KBM-7 (cell line): ENCODE measurements at regions not wholly inside any gene's neighbourhood (a gene's known extent, or its start where the extent isn't known, plus 50 kb on each side); places are given as distances from the start of the nearest gene placed in this dataset.
"Not testable (repeated sequence)": the region's sequence is repeated elsewhere in the genome, so short reads cannot be mapped to it uniquely, and the experiment has no call there.

Source experiments
- DNase-seq: peaks from one replicate; pipeline ENCODE4 v3.0.0-alpha.2; 2015
- in situ Hi-C: fragments of 300-500 bp; cut with MboI; formaldehyde crosslinking; loops from 2 replicates; pipeline ENCODE4 v1.14.3; 2020; ENCODE audit warnings: low sequenced_read_pairs, low pct_unique_long_range_greater_than_20kb, mixed read lengths

GRCh38 chr11:42947405-42947804 is 364.4 kb upstream of the API5 start:
- no peak for DNase-seq
- in situ Hi-C loops, result no loop called here

DNA sequence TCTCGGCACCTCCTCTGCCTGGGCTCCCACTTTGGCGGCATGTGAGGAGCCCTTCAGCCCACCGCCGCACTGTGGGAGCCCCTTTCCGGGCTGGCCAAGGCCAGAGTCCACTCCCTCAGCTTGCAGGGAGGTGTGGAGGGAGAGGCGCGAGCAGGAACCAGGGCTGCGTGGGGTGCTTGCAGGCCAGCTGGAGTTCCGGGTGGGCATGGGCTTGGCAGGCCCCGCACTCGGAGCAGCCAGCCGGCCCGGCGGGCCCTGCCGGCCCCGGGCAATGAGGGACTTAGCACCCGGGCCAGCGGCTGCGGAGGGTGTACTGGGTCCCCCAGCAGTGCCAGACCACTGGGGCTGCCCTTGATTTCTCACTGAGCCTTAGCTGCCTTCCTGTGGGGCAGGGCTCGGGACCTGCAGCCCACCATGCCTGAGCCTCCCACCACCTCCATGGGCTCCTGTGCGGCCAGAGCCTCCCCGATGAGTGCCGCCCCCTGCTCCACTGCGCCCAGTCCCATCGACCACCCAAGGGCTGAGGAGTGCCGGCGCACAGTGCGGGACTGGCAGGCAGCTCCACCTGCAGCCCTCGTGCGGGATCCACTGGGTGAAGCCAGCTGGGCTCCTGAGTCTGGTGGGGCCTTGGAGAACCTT is 361.9 kb upstream of the API5 start:
- DNase-seq, in situ Hi-C loops: not testable (repeated sequence)

DNA sequence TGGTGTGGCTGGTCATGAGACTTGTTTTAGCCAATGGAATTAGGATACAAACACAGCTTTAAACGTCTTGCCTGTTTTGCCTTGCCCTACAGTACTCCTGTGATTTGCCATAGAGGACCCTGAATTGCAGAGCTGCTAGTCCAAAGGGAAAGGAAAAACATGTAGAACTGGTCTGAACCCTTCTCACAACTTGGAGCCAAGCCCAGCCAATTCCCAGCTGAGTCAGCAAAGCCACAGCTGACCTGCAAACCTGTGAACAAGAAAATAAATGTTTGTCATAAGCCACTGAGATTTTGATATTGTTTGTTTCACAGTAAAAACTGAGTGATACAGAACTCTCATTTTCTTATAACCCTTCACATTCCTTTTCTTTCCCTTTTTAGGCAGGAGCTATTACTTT is 360.5 kb upstream of the API5 start:
- no peak for DNase-seq
- in situ Hi-C loops, result no loop called here

DNA sequence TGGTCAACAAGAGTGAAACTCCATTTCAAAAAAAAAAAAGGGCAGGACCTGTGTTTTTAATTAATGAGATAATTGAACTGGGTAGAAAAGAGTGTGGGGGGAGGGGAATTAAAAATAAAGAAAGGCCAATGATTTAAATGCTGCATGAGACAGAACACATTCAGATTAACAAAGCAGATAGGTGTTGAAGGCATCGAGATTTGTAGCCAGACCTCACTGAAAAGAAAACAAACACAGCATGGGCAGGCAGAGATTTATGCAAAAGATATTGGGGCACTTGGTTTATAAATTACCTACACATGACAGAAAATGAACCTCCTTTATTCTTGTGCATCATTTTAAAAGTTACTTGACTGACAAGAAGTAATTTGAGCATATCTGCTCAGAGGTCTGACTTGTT is 354.0 kb upstream of the API5 start:
- in situ Hi-C loops, result no loop called here

DNA sequence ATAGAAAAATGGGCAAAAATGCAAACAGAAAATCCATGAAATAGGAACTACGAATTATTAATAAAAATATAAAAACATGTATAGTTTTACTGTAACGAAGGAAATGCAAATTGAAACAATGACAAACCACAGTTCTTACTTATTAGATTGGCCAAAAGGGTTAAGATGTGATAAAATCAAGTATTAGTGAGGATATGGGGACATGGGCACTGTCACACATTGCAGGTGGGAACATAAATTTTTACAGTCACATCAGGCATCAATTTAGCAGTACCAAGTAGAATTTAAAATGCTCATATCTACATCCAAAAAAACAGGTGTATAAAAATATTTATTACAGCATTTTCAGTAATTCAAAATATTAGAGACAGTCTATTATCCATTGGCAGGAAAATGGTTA is 353.2 kb upstream of the API5 start:
- in situ Hi-C loops, result no loop called here
- no peak for DNase-seq

More for the DNA sequence above, 354.0 kb upstream of the API5 start:
- DNase-seq, result no peak

DNA sequence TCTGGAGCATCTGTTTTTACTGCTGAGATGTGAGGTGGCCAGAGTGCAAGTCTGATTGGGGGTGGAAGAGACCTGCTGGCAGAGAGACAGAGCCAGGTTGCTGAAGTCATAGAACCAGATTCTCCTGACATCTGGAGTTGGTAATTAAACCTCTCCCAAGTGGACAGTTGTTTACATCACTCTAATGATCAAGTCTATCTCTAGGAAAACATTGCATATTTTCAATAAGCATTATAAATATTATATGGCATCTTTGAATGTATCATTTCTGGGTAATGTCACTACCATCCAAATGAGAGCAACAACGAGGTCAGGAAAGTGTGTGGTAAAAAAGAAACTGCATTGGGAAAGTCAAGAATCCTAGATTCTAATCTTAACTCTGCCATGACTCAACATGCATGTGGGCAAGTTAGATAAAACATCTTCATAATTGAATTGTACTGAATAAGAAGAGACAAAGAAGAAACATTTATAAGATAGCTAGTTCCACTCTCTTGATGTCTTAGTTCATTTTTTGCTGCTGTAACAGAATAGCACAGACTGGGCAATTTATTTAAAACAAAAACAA is 351.2 kb upstream of the API5 start:
- in situ Hi-C loops, result no loop called here
- DNase-seq, result no peak

GRCh38 chr11:42967653-42968052 is 344.1 kb upstream of the API5 start:
- in situ Hi-C loops, result no loop called here
- no peak for DNase-seq

DNA sequence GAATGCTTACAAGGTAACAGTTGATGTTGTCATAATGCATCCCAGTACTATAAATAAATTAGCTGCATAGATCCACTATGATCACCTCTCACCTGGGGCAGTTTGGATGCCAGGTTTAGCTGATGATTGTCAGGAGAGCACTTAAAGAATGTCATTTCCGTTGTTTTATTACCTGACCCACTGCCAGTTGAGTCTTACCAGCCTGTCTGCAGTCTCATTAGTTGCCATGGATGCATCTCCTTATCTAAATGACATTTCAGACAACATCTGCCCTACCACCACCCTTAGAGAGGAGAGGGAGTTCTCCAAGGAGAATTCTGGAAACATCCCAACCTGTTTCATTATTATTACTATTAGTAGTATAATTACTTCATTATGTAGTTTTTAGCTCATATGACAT is 339.1 kb upstream of the API5 start:
- DNase-seq, result no peak
- in situ Hi-C loops, result no loop called here

DNA sequence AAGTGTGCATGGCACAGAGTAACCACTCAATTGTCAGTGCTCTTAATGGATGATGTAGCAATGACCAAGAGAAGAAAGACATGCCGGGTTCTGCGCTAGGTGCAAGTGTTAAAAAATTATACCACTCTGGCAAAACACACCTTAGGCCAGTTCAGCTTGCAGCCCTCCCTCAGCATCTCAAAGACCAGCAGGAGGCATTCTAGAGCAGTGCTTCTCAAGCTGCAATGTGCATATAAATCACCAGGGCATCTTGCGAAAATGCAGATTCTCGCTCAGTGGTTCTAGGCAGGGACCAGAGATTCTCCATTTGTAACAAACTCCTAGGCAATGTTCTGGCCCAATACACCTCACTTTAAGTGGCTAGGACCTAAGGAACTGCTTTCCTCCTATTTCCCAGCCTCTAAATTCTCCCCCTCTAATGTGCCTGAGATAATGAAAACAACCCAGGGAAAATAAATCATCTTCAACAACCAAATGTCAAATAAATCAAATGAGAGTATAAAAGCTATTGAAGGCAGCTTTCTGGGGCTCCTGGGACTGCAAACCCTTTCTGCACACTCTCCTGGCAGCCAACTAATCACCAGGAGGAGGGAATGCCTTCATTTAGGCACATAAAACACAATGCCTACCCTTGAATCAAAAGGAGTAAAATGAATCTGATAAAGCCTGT is 337.2 kb upstream of the API5 start:
- in situ Hi-C loops, result no loop called here
- DNase-seq, result no peak

DNA sequence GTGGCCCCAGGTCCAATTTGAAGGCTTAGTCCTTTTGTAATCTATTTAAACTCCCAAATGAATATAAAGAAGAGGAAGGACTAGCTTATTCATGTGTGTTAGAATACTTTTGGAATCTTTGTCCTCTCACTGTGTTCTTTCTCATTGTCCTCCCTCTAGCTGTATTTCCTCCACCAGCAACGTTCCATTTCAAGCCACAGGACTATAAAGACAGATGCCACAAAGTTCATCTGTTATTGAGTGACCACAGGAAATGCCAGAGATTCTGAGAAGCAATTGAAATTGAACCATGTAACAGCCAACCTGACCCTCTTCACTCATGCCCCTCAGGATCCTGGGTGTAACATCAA is 336.6 kb upstream of the API5 start:
- no peak for DNase-seq
- in situ Hi-C loops, result no loop called here

DNA sequence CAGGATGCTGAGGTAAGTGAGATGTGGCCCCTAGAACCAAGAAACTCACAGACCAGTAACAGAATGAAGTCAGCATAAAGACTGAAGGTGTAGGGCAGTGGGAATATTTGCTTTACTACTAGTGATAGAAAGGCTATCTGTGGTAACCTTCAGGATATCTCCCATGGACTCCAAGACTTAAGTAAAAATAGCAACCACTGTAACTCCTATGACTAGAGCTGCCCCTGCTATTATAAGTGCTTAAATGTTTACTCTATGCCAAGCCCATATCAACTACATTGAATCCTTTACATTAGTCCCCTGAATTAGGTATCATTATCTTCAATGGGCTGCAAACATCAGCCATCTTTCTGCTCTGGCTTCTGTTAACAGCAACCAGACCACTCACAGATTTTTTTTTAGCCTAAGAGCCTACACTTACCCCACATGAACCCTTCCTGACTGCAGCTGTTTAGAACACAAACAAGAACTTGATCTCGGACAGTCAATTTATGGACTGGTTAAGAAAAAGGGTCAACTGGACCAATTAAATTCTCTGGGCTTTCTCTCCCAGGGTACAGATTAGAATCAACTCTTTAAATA is 335.1 kb upstream of the API5 start:
- no peak for DNase-seq
- in situ Hi-C loops, result no loop called here

- no peak for DNase-seq
- in situ Hi-C loops, result no loop called here
Measured at GRCh38 chr11:42992594-42992993, 319.2 kb upstream of the API5 start.

GRCh38 chr11:42996421-42997307 is 315.1 kb upstream of the API5 start:
- no peak for DNase-seq
- in situ Hi-C loops, result no loop called here

DNA sequence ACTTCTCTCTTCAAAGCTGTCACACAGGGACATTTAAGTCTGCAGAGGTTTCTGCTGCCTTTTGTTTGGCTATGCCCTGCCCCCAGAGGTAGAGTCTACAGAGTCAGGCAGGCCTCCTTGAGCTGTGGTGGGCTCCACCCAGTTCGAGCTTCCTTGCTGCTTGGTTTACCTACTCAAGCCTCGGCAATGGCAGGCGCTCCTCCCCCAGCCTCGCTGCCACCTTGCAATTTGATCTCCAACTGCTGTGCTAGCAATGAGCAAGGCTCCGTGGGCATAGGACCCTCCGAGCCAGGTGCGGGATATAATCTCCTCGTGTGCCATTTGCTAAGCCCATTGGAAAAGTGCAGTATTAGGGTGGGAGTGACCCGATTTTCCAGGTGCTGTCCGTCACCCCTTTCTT is 306.9 kb upstream of the API5 start:
- in situ Hi-C loops, DNase-seq: not testable (repeated sequence)

DNA sequence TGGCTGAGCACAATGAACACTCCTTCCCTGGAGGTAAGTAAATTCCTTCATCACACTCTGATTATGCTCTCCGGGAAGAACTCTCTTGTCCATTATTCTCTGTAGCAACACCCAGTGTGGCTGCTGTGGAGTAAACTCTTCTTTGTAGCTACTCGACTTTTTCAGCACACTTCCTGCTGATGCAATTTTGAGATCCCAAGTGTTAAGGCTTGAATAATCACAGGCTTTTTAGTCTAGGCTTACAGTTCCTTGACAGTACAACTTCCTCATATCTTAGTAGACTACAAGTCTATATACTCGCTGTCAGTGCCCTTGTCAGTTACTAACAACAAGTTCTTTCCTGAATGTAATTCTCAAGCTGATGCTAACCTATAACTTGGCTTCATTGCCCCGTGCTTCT is 301.8 kb upstream of the API5 start:
- in situ Hi-C loops, result no loop called here

GRCh38 chr11:43012606-43013005 is 299.2 kb upstream of the API5 start:
- in situ Hi-C loops, result no loop called here
- DNase-seq, result no peak

More for the DNA sequence above, 301.8 kb upstream of the API5 start:
- DNase-seq, result peak; percentile 27

GRCh38 chr11:43021466-43021865 is 290.3 kb upstream of the API5 start:
- in situ Hi-C loops, result no loop called here
- DNase-seq, result peak; percentile 30

- in situ Hi-C loops, result no loop called here
- DNase-seq, result no peak
Measured at GRCh38 chr11:43034341-43034740, 277.5 kb upstream of the API5 start.

- in situ Hi-C loops, result no loop called here
- no peak for DNase-seq
Measured at GRCh38 chr11:43035086-43035485, 276.7 kb upstream of the API5 start.
